Natural killer cell (primary cell): ENCODE measurements at regions not wholly inside any gene's neighbourhood (a gene's known extent, or its start where the extent isn't known, plus 50 kb on each side); places are given as distances from the start of the nearest gene placed in this dataset.

Experiments
- ATAC-seq, 3 donors: fragments of 150-1000 bp in 2 of 3; fragments of 200-7000 bp in 1 of 3; cut with Tn5 transposase; 1 replicate in 1 of 3; 2 replicates in 2 of 3; pipeline ENCODE4 v1.10.0; 2021; ENCODE audit warnings: mild to moderate bottlenecking in 2 of 3, moderate library complexity in 2 of 3
- DNase-seq, 2 donors: peaks; one replicate each; pipeline versions ENCODE4 v3.0.0 to v3.0.0-alpha.2; 2013 to 2021; ENCODE audit warnings: mixed read lengths in 1 of 2
- H3K27ac ChIP-seq: one replicate; pipeline ENCODE4 v1.5.1; 2013; ENCODE audit warnings: mild to moderate bottlenecking, low read length
- H3K27me3 ChIP-seq: one replicate; pipeline ENCODE4 v1.6.1; 2013; ENCODE audit warnings: low read length; ENCODE audit not compliant: control insufficient read depth, insufficient read depth
- H3K36me3 ChIP-seq: one replicate; pipeline ENCODE4 v1.6.1; 2013; ENCODE audit warnings: low read length; ENCODE audit not compliant: control insufficient read depth, insufficient read depth
- H3K4me1 ChIP-seq: one replicate; pipeline ENCODE4 v1.6.1; 2013; ENCODE audit warnings: low read length; ENCODE audit not compliant: control insufficient read depth, insufficient read depth
- H3K4me3 ChIP-seq: one replicate; pipeline ENCODE4 v1.5.1; 2013; ENCODE audit warnings: low read length
- H3K9me3 ChIP-seq: one replicate; pipeline ENCODE4 v1.6.1; 2013; ENCODE audit warnings: low read length; ENCODE audit not compliant: control insufficient read depth, insufficient read depth
- H3K27ac Mint-ChIP-seq, 2 donors: one replicate each; pipeline ENCODE4 v1.8.0; 2022; ENCODE audit warnings: mild to moderate bottlenecking in 2 of 2, mixed read lengths in 2 of 2, moderate library complexity in 1 of 2
- H3K27me3 Mint-ChIP-seq, 2 donors: one replicate each; pipeline ENCODE4 v1.8.0; 2022; ENCODE audit warnings: low read depth in 2 of 2, mixed read lengths in 2 of 2
- H3K36me3 Mint-ChIP-seq: one replicate; pipeline ENCODE4 v1.8.0; 2022; ENCODE audit warnings: mixed read lengths
- H3K4me1 Mint-ChIP-seq, 2 donors: one replicate each; pipeline ENCODE4 v1.8.0; 2022; ENCODE audit warnings: mixed read lengths in 2 of 2
- H3K4me3 Mint-ChIP-seq: one replicate; pipeline ENCODE4 v1.8.0; 2022; ENCODE audit warnings: mild to moderate bottlenecking, moderate library complexity, mixed read lengths
- H3K9me3 Mint-ChIP-seq, 2 donors: one replicate each; pipeline ENCODE4 v1.8.0; 2022; ENCODE audit warnings: mixed read lengths in 2 of 2
- CTCF ChIP-seq: fragments of 200-600 bp; IDR thresholded peaks from one replicate; pipeline ENCODE4 v1.8.0; 2022; ENCODE audit warnings: antibody characterized with exemption
- WGBS: methylation state at CpG from one replicate; pipeline ENCODE4 v1.1.7; 2013; ENCODE audit warnings: missing lambda C conversion rate; ENCODE audit not compliant: insufficient coverage; 5-methylcytosine and 5-hydroxymethylcytosine counted together
- intact Hi-C: fragments of 100-400 bp; cut with micrococcal nuclease; formaldehyde crosslinking; loops from one replicate; pipeline ENCODE4 v1.14.2; 2022

- WGBS = 80% methylated on average over 2 of the region's 2 CpGs
- peaks cover 8% of the 10 kb centered on the region for H3K36me3 Mint-ChIP-seq
- no peak for ATAC-seq
Observed at GRCh38 chr6:93974332-93974731, 555.0 kb upstream of the EPHA7 start.

GRCh38 chr6:93972791-93973190 lies 553.4 kb upstream of the EPHA7 start:
- Histone ChIP-seq H3K9me3 (no peaks in the 10 kb centered on the region), H3K4me3 (no peak overlapping the region), H3K27ac (no peak overlapping the region), H3K27me3 (no peaks in the 10 kb centered on the region), H3K4me1 (no peaks in the 10 kb centered on the region), H3K36me3 (no peaks in the 10 kb centered on the region)
- ATAC-seq (no peak), DNase-seq (no peak)
- Mint-ChIP-seq H3K4me1 (no peaks in the 10 kb centered on the region), H3K4me3 (no peak overlapping the region), H3K9me3 (peaks cover 9 to 27% of the 10 kb centered on the region in 2 donors), H3K27ac (no peak overlapping the region), H3K36me3 (peaks cover 13% of the 10 kb centered on the region), H3K27me3 (no peaks in the 10 kb centered on the region)
- intact Hi-C loops = no loop called here
- TF ChIP-seq CTCF = no peak
- WGBS = 100% methylated on average over 2 of the region's 3 CpGs

More at GRCh38 chr6:93974332-93974731, 555.0 kb upstream of the EPHA7 start:
- Mint-ChIP-seq H3K4me1 (no peaks in the 10 kb centered on the region), H3K9me3 (peaks cover 11 to 24% of the 10 kb centered on the region in 2 donors), H3K4me3 (no peak overlapping the region), H3K27ac (no peak overlapping the region), H3K27me3 (no peaks in the 10 kb centered on the region)
- Histone ChIP-seq H3K4me1 (no peaks in the 10 kb centered on the region), H3K27me3 (no peaks in the 10 kb centered on the region), H3K36me3 (no peaks in the 10 kb centered on the region), H3K9me3 (no peaks in the 10 kb centered on the region), H3K27ac (no peak overlapping the region), H3K4me3 (no peak overlapping the region)
- DNase-seq = no peak
- intact Hi-C loops = no loop called here
- no peak for TF ChIP-seq CTCF

- Mint-ChIP-seq H3K27me3 (no peaks in the 10 kb centered on the region), H3K36me3 (peaks cover 13% of the 10 kb centered on the region)
- ATAC-seq = no peak
Observed at GRCh38 chr6:93970684-93971083, 551.3 kb upstream of the EPHA7 start.

More at GRCh38 chr6:93970684-93971083, 551.3 kb upstream of the EPHA7 start:
- Mint-ChIP-seq H3K4me3 (no peak overlapping the region), H3K9me3 (peaks cover 9 to 25% of the 10 kb centered on the region in 2 donors), H3K4me1 (no peaks in the 10 kb centered on the region), H3K27ac (no peak overlapping the region)
- no peaks in the 10 kb centered on the region for H3K9me3 ChIP-seq
- no peaks in the 10 kb centered on the region for H3K27me3 ChIP-seq
- WGBS = 77% methylated on average over 5 of the region's 5 CpGs
- no peak overlapping the region for H3K4me3 ChIP-seq
- H3K27ac ChIP-seq = no peak overlapping the region
- no peaks in the 10 kb centered on the region for H3K4me1 ChIP-seq
- intact Hi-C loops = no loop called here
- H3K36me3 ChIP-seq = no peaks in the 10 kb centered on the region
- TF ChIP-seq CTCF = no peak
- DNase-seq = no peak
